Spleen (tissue), 7 donors: ENCODE measurements at regions not wholly inside any gene's neighbourhood (a gene's known extent, or its start where the extent isn't known, plus 50 kb on each side); places are given as distances from the start of the nearest gene placed in this dataset.

Experiments used
- CTCF ChIP-seq, 11 experiments: fragments of 200-600 bp in 7 of 11; fragments of 450-650 bp in 4 of 11; sonication (generic) in 4 of 11; IDR thresholded peaks in 8 of 11; conservative IDR thresholded peaks in 3 of 11; 1 replicate in 7 of 11; 2 replicates in 4 of 11; pipeline versions ENCODE4 v1.4.0 to v1.8.0; 2016 to 2021; ENCODE audit warnings: antibody characterized with exemption in 11 of 11, inconsistent platforms in 4 of 11, mild to moderate bottlenecking in 1 of 11
- POLR2A ChIP-seq, 3 donors: fragments of 450-650 bp; IDR thresholded peaks; one replicate each; pipeline ENCODE4 v1.5.1; 2017; ENCODE audit warnings: antibody characterized with exemption in 3 of 3, mild to moderate bottlenecking in 1 of 3
- POLR2AphosphoS5 ChIP-seq, 3 donors: sonication (generic); formaldehyde crosslinking; IDR thresholded peaks; one replicate each; pipeline ENCODE4 v1.5.1; 2017; ENCODE audit warnings: antibody characterized with exemption in 3 of 3
- donor health status: DM: no; HTN: no; CAD: no; lungs with moderate emphysema.
- donor health status: DM: no; HTN: no; CAD: no.
- donor health status: DM: no; HTN: no; CAD: no.

- no peak for TF ChIP-seq CTCF (IDR thresholded peaks at IDR 0.05 in 8 of 11, conservative IDR thresholded peaks at IDR 0.05 in 3 of 11)
- TF ChIP-seq POLR2A (IDR thresholded peaks at IDR 0.05) = no peak
- no peak for TF ChIP-seq POLR2AphosphoS5 (IDR thresholded peaks at IDR 0.05)
These were observed 72.2 kb downstream of the PTTG1 start for GRCh38 chr5:160493806-160494338.
